LNCaP clone FGC (cell line): ENCODE measurements at regions not wholly inside any gene's neighbourhood (a gene's known extent, or its start where the extent isn't known, plus 50 kb on each side); places are given as distances from the start of the nearest gene placed in this dataset.

Experiments
- DNase-seq: peaks from one replicate; pipeline ENCODE4 v3.0.0-alpha.2; 2011; ENCODE audit warnings: low read depth
- H3K4me3 ChIP-seq: 2 replicates; pipeline ENCODE4 v1.5.1; 2011; ENCODE audit warnings: mild to moderate bottlenecking, low read depth, low read length, control low read depth
- TF ChIP-seq, protein P1 (sequence below): IDR thresholded peaks from 2 replicates; pipeline ENCODE4 v1.5.1; 2012; ENCODE audit warnings: mild to moderate bottlenecking; ENCODE audit not compliant: control insufficient read depth, insufficient read depth; ENCODE audit errors: extremely low read depth

- H3K4me3 ChIP-seq, result no peak overlapping the region
- DNase-seq, result no peak
- TF ChIP-seq, protein P1, sequence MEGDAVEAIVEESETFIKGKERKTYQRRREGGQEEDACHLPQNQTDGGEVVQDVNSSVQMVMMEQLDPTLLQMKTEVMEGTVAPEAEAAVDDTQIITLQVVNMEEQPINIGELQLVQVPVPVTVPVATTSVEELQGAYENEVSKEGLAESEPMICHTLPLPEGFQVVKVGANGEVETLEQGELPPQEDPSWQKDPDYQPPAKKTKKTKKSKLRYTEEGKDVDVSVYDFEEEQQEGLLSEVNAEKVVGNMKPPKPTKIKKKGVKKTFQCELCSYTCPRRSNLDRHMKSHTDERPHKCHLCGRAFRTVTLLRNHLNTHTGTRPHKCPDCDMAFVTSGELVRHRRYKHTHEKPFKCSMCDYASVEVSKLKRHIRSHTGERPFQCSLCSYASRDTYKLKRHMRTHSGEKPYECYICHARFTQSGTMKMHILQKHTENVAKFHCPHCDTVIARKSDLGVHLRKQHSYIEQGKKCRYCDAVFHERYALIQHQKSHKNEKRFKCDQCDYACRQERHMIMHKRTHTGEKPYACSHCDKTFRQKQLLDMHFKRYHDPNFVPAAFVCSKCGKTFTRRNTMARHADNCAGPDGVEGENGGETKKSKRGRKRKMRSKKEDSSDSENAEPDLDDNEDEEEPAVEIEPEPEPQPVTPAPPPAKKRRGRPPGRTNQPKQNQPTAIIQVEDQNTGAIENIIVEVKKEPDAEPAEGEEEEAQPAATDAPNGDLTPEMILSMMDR, result no peak
Measured at GRCh38 chr6:121649951-121650350, 214.5 kb downstream of the GJA1 start.

GRCh38 chr6:121651420-121651819 is 216.0 kb downstream of the GJA1 start:
- H3K4me3 ChIP-seq, result no peak overlapping the region
- TF ChIP-seq, protein P1, result no peak
- no peak for DNase-seq

DNA sequence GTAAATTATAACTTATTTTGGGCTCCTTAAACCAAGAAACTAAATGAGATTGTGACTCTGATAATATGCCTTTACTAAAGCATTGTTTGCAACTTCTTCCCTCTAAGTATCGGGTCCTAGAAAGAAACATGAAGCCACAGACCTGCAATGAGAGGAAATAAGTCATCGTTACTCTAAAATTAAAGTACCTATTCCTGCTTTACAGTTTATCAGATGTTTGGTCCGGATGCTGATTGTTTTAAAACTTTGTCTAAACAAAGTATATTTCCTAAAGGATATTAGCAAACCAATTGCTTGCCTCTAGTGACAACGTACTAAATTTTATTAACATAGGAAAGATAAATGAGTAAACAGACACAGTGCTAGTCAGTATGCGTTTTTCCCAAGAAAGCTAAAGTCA is 216.8 kb downstream of the GJA1 start:
- no peak for DNase-seq
- H3K4me3 ChIP-seq, result no peak overlapping the region
- TF ChIP-seq, protein P1, result no peak

GRCh38 chr6:121652726-121653623 is 217.5 kb downstream of the GJA1 start:
- TF ChIP-seq, protein P1, result no peak
- DNase-seq, result no peak
- H3K4me3 ChIP-seq, result no peak overlapping the region

- H3K4me3 ChIP-seq, result no peak overlapping the region
- DNase-seq, result no peak
- TF ChIP-seq, protein P1, result no peak
Measured at GRCh38 chr6:121653624-121654008, 218.2 kb downstream of the GJA1 start.

GRCh38 chr6:121657972-121658371 is 222.5 kb downstream of the GJA1 start:
- no peak for DNase-seq
- no peak overlapping the region for H3K4me3 ChIP-seq
- TF ChIP-seq, protein P1, result no peak

GRCh38 chr6:121660277-121660676 is 224.8 kb downstream of the GJA1 start:
- TF ChIP-seq, protein P1, result no peak
- no peak overlapping the region for H3K4me3 ChIP-seq
- no peak for DNase-seq
